ENCODE measurements at regions not wholly inside any gene's neighbourhood (a gene's known extent, or its start where the extent isn't known, plus 50 kb on each side); places are given as distances from the start of the nearest gene placed in this dataset.
"Not testable (repeated sequence)": the region's sequence is repeated elsewhere in the genome, so short reads cannot be mapped to it uniquely, and the experiment has no call there.

DNA sequence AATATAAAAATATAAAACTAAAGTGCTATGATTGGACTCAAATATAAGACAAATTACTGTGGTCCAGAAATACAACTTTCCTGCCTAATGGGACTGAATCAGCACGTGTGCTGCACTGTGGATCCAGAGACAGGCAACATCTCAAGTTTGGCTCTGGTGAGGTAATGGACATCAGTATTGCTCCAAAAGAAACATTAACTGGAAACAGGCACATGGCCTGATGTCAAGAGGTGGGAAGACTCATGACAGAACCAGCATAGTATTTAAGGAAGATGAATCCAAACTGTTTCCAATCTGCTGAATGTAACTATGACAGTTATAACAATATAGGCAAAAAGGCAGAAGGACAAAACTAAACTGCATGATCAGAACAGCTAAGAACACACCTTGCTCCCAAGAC, 354.6 kb downstream of the FSIP2 start:
- DNase-seq: no peak

DNA sequence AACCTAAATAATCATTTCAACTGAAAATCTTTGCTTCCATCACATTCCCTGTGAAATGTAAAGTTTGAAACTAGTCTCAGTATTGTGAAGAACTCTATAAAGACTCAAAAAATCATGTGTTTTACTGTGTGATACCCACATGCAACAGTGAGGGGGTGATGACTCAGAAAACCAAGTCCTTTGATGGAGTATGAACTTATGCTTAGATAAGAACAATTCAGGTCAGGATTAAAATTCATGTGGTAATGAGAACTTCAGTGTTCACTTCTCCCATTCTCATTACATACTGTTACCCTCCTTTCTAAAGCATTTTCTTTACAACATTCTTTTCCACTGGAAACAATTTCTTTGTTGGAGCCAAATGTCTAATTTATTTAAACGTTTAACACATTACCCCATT, 360.2 kb downstream of the FSIP2 start:
- DNase-seq: no peak

DNA sequence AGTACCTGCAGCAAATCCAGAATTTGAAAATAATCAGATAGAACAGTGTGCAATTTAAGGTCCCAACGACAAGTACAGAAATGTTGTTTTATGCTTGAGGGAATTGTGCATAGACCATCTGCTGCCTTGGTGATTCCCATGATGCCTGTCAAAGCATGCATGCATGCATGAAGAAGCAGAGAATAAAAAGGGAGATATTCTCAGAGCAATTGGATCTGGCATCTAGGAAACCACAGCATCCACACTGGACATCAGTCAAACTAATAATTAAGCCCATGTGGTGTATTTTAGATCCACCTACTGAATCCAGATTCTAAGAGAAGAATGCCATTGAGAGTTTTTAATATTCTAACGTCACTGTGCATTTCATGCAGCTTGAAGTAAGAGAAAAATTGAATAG, 361.2 kb downstream of the FSIP2 start:
- DNase-seq: no peak

DNA sequence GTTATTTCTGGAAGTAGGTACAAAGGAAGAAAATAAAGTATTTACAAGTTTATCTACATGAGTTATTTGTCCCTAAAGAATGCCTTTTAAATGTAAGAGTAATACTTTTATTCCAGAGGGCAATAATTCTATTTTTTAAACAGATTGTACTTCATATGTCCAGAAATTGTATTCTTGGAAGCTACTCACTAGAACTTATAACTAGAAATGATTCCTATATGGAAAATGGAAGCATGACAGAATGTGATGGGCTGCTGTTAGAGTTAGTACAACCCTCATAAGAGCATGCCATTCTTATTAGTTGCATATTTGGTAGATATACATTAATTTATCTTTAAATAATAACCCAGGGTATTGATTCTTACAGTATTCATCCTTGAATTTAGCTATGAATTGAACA, 362.0 kb downstream of the FSIP2 start:
- DNase-seq: no peak

DNA sequence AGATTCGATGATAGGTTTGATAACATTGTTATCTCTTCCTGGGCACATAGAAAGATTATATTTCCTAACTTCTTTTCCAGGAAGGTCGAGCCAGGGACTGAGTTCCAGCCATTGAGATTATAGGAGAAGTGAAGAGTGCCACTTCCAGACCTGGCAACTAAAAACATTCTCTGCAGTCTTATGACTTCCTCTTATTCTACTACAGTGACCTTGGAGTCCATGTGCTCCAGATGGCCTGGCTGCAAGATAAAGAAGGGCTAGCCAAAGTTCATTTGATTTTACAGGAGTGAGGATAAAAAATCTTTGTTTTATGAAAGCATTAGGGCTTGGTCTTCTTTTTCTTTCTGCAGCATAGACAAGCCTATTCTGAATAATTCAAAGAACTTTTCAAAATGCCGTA, 363.0 kb downstream of the FSIP2 start:
- peak; percentile 25 for DNase-seq

DNA sequence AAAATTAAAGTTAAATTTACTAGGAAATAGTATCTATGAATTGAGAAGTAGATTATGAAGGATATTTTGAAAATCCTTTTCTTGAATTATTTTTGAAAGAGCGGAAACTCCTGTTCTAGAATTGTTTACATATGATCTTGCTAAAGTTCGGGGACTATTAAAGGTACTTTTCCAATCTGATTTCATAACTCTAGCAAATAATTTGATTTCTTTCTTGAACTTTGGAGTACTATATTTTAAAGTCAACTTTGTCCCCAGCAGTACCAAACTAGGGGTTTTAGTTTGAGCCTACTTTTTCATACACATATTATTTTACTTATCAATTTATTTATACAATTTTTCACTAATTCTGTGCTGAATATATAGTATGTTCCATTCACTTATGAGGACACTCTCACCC, 364.7 kb downstream of the FSIP2 start:
- no peak for DNase-seq

DNA sequence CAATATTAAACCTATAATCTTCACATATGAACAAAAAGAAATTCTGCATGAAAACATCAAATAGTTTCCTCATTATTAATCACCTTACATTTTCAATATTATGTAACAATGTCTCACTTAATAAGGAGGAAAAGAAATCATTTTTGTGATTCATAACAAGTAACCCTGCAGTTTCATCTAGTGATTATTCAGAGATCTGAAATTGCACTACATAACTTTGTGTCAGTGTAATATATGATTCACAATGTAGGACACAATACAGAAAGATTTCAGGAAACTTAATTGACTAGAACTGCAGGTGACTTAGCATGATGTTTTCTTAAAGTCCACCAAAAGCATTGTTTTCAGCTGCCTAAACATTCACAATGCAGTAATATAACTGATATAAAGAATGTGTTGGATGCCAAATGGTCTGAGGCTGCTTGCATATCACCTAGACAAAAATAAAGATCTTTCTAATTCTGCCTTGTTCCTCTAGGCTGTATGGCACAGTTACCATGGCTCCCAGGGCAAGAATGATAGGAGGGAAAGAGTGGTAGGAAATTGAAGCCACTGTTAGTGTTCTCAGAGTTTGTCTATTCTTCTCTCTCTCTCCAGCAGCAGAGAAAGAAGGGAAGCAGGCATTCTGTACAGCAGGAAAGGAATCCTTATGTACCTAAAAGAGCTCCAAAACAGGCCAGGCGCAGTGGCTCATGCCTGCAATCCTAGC, 366.6 kb downstream of the FSIP2 start:
- DNase-seq: peak; percentile 4

DNA sequence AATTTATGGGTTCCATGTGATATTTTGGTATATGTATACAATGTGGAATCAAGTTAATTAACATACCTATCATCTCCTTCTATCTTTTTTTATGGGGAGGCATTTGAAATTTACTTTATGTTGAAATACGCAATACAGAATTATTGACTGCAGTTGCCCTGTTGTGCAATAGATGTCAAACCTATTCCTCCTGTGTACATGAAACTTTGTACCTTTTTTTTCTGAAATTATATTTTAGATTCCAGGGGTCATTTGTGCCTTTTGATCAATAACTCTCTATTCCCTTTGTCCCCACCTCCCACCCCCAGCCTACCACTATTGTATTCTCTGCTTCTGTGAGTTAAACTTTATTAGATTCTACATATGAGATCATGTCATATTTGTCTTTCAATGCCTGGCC, 369.9 kb downstream of the FSIP2 start:
- no peak for DNase-seq

DNA sequence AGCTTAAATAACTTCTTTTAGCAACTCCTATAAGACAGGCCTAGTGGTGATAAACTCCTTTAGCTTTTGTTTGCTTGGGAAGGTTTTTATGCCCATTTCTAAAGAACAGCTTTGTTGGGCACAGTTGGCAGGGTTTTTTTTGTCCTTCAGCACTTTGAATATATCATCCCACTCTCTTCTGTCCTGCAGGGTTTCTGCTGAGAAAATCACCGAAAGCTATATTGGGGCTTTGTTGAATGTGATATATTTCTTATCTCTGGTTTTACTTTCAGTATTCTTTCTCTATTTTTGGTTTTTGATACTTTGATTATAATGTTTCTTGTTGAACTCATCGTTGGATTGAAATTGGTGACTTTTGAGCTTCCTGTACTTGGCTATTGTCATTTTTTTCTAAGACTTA, 372.8 kb upstream of the ZC3H15 start:
- no peak for DNase-seq

DNA sequence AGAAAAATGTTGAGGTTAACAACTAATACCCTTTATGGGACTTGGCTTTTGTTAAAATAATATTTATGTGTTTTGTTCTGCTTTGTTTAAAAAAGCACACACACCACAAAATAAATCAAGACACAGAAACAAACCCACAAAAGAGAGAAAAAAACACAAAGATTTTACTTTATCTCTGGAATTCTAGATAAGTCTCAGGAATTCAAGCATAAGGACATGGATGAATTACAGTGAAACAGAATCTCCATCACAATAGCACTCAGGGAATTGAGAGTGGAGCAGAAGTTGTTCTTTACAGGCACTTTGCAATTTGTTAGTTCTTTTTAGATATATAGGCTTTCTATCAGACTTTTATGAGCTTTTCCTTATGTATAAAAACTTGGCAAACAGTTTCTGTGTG, 360.9 kb upstream of the ZC3H15 start:
- no peak for DNase-seq

DNA sequence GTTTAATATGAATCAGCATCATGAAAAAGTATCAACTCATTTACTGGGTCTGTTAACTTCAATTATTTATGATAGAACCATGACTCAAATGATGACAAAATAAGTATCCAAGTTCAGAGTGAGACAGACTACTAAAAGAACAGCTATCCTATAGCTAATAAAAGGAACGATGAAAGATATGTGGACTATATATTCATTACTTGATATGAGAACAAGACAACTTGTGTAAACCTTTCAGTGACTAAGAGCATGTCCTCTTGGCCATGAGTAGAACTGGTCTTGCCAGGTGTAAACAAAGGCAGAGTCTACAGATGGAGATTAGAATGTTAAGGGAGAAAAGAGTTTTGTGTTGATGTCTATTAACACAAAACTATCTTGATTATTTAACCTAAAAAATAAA, 360.4 kb upstream of the ZC3H15 start:
- DNase-seq: no peak

DNA sequence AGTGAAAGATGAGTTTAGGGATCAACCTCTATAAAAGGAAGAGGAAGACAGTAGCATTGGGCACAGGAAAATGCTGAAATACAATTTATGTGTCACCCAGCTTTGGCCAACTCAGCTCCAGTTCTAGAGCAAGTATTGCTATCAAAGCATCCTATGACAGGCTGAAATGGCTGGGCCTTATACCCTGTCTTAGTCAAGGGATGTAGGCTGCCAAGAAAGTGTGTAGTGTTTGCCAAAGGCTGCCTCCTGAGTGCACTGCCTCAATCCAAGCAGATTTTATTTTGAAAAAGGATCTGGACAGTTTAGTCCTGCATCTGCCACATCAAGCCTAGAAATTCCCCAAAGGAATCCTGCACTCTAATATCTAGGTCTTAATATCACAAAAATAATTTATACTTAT, 359.9 kb upstream of the ZC3H15 start:
- no peak for DNase-seq

DNA sequence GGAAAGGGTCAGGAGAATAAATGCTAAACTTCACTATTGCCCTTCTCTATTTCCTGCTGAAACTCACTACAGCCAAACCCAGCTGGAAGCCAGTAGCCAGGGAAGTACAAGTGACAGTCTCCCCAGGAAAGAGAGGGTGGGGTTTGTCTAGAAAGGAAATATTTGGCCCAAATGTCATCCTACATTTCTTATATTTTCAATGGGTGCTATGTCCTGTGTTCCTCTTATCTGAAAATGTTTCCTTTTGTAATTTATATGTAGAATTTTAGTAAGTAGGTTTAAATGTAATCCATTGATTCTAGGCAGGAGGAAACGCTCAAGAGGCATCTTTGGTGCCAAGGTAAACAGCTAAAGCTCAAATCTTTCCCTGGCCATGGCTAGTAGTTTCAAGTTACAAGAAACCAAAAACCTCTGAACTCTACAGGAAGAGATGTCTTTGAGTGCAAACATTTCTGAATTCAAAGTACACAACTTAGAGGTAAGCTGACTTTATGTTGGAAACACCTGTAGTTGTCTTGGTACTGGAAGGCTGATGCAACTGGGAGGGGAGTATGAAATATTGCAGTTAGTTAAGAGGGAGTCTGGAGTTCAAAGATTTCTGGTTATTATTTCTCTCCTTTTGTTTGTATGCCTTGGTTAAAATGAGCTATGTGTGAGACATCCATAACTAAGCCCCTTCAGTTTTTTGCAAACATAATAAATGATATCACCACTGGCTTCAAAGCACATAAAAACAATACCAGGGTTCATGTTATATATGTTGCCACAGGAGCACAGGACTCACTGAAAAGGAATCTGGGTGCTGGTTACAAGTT, 356.1 kb upstream of the ZC3H15 start:
- peak; percentile 14 for DNase-seq

DNA sequence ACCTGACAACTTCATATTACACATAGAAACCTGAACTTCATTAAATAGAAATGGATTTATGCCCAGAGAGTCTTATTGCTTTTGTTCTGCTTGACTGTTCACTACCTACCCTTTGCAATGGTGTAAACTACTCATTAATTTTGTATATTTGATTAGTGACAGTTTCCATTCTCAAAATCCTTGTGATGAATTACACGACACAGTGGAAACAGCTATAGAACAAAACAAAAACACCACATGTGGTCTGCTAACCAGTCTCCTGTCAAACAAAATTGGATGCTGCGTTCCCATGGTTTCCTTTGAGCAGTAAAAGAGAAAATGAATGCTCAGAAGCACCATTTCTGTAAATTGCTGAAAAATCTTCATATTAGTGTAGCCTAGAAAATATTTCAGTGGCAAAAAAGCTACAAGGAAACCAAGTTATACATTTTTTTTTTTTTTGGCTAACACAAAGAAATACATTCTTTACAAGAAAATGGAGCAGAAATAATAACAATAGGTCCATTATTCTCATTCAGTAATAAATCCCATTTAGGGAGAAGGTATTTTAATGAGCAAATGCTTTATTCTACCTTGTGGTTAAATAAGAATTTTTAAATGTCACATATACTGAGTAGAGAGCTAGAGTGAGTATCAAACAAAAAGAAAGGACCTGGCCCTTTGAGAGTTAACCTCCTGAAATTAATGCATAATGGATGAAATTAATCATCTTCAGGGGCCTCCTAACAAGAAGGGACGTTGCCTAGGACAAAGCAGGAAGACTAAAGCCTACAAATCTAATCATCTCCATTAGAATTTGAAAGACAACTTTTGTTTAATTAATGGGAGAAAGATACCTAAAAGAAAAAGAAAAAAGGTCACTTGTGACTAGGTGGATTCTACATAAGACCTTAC, 355.1 kb upstream of the ZC3H15 start:
- no peak for DNase-seq

DNA sequence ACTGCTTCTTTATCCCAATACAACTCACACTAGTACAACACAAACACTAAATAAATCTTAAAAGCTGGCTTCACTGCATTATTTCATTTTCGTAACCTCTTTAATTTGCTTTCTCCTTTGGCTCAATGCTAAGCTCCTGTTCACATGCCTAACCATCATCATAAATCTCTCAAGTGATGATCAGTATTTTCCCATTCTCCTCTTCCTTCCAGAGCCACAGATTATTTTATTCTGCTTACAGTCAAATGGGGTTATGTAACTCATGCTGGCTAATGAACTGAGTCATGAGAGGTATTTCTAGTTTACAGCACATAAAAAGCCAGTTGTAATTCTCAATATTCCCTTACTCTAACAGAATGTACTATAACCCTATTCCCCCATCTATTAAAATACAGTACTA, 350.4 kb upstream of the ZC3H15 start:
- no peak for DNase-seq

DNA sequence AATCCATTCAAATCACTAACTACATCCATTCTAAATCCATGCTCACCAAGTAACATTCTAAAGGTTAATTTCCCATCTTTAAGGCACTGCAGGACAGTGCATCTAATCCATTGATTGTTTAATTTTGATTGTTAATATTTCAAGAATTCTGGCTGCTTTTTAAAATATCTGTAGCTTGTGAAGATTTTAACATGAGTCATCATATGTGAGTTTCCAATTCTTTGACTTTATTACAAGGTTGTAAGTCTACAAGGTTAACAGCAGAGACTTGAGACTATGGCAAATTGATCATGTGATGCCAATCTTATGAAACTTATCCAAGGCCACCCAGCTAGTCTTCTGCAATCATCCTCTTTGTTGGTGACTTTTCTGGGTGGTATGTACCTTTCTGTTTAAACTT, 349.2 kb upstream of the ZC3H15 start:
- DNase-seq: no peak

DNA sequence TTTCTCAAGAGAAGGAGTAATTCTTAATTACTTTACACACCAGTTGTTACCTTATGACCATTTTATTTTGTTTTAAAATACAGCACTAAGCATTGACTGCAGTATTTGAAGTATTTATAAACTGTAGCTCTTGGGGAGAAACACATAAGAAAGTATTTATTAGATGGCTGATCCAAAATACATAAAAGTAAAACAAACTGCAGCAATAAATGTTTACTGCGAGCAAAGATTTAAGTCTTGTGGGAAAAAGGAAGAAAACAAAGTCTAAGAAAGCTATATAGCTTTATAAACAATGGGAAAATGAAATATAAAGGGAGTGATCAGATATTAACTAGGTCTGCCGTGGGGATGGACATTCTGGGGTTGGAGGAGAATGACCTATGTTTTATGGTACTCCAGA, 347.2 kb upstream of the ZC3H15 start:
- DNase-seq: no peak

DNA sequence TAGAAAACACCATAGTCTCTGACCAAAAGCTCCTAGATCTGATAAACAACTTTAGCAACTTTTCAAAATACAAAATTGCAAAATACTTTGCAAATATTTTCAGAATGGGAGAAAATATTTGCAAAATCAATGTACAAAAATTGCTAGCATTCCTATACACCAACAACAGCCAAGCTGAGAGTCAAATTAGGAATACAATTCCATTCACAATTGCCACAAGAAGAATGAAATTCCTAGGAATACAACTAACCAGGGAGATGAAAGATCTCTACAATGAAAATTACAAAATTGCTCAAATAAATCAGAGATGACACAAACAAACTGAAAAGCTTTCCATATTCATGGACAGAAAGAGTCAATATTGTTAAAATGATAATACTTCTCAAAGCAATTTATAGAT, 327.0 kb upstream of the ZC3H15 start:
- no peak for DNase-seq

DNA sequence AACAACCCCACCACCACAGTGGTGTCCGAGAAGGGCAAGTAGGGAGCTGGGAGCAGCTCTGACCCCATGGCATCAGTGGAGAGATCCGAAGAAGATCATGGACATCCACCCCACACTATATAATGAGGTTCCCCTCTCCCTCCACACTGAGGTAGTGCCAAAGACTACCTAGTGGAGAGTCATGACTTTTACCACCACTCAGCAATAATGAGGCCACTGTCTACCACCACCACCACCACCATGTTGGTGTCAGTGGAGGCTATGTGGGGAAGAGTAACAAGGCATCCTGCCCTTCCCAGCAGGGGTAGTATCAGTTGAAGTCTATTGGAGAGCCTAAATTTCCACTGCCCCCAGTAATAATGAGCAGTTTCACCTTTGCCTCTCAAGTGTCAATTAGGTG, 321.7 kb upstream of the ZC3H15 start:
- no peak for DNase-seq

DNA sequence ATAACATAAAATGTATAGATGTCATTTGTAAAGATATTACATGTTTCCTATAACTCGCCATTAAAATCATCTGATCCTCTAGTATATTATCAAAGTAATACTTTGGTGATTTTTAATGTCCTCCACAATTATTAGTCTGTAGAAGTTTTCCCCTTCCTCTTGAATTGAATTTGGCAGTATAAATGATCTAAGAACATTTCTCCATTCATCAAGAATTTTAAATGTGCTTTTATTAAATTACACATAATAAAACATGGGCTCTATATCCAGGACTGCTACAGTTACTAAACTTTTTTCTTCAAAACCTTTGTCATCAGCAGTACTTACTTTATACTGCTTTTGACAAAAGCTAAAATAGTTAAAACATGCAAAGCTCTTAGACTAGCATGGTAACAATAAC, 315.4 kb upstream of the ZC3H15 start:
- DNase-seq: no peak

DNA sequence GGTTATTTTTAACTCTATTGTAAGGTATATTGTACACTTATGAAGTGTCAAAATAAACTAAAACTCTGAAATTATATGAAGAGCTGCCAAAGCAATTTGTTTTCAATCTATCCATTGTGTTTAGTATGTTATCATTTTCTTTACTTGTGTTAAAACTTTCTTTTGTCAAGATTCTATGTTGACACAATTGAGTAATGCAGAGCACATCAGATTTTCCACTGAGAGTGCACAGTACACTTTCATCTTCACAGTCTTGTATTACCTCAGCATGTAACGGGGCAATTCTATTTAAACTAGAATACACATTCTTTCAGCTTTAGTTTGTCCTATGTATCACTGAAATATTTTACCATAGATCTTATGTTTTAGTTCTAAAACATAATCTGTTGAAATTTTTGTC, 304.4 kb upstream of the ZC3H15 start:
- DNase-seq: no peak

DNA sequence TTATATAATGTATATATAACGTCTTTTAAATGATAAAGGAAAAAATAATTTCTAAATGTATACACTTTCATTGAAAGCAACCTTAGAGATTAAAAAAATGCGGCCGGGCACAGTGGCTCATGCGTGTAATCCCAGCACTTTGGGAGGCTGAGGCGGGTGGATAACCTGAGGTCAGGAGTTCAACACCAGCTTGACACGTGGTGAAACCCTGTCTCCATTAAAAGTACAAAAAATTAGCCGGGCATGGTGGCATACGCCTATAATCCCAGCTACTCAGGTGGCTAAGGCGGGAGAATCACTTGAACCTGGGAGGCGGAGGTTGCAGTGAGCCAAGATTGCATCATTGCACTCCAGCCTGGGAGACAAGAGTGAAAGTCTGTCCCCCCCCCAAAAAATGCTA, 303.7 kb upstream of the ZC3H15 start:
- not testable (repeated sequence) for DNase-seq

DNA sequence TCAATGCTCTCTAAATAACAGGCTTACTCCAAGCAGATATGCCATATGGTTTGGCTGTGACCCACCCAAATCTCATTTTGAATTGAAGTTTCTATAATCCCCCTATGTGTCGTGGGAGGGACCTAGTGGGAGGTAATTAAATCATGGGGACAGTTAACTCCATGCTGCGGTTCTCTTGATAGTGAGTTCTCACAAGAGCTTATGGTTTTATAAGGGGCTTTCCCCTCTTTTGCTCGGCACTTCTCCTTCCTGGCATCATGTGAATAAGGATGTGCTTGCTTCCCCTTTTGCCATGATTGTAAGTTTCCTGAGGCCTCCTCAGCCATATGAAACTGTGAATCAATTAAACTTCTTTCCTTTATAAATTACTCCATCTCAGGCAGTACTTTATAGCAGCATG, 302.7 kb upstream of the ZC3H15 start:
- no peak for DNase-seq

DNA sequence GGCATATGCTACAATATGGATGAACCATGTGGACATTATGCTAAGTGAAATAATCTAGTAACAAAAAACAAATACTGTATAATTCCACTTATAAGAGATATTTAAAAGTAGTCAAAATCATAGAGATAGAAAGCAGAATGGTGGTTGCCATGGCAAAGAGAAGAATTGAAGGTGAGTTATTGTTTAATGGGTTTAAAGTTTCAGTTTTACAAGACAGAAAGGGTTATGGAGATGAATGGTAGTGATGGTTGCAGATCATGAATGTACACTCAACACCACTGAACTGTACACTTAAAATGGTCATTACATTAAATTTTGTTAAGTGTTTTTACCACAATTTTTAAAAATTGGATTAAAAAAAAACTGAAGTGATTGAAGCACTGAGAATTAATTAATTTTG, 298.2 kb upstream of the ZC3H15 start:
- DNase-seq: no peak

All from dermis blood vessel endothelial cell (primary cell).